ENCODE measurements at regions not wholly inside any gene's neighbourhood (a gene's known extent, or its start where the extent isn't known, plus 50 kb on each side); places are given as distances from the start of the nearest gene placed in this dataset.

DNA sequence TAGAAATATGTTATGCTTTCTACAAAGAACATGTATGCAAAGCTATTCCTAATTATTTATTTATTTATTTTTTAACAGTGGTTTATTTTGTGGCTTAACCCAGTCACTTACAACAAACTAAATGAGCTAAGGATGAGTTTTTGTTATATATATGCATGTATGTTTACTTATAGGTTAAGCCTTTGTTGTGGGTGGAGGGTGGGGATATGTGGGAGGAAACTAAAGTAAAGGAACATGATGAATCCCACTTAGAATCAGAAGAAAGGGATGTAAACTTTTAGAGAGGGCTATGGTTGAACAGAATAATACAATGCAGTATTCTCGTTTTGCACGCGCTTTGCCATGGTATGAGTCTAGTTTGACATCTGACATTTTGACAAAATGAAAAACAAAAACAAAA lies 321.0 kb upstream of the RUNX1 start:
- no peak for DNase-seq (ENCODE audit: extremely low read depth, low read depth)
- TF ChIP-seq, protein P1, sequence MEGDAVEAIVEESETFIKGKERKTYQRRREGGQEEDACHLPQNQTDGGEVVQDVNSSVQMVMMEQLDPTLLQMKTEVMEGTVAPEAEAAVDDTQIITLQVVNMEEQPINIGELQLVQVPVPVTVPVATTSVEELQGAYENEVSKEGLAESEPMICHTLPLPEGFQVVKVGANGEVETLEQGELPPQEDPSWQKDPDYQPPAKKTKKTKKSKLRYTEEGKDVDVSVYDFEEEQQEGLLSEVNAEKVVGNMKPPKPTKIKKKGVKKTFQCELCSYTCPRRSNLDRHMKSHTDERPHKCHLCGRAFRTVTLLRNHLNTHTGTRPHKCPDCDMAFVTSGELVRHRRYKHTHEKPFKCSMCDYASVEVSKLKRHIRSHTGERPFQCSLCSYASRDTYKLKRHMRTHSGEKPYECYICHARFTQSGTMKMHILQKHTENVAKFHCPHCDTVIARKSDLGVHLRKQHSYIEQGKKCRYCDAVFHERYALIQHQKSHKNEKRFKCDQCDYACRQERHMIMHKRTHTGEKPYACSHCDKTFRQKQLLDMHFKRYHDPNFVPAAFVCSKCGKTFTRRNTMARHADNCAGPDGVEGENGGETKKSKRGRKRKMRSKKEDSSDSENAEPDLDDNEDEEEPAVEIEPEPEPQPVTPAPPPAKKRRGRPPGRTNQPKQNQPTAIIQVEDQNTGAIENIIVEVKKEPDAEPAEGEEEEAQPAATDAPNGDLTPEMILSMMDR (IDR thresholded peaks at IDR 0.05; ENCODE audit: low read depth, low read length): no peak

DNA sequence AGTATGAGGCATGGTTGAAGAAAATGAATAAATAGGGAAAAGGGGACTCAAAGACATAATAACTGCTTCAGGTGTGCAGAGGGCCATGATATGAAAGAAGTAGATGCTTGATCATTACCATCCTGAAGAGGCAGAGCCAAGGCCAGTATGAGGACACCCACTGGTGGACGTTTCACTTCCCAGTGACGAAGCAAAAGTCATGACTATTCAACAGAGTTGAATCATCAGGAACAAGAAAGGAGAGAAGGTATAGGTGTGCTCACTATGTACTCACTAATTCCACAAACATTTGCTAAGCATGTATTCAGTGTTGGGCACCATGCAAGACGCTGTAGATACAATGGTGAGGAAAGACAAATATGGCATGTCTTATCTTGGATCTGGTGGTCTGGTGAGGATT lies 319.2 kb upstream of the RUNX1 start:
- TF ChIP-seq, protein P1 (IDR thresholded peaks at IDR 0.05; ENCODE audit: low read depth, low read length): no peak
- no peak for DNase-seq (ENCODE audit: extremely low read depth, low read depth)

DNA sequence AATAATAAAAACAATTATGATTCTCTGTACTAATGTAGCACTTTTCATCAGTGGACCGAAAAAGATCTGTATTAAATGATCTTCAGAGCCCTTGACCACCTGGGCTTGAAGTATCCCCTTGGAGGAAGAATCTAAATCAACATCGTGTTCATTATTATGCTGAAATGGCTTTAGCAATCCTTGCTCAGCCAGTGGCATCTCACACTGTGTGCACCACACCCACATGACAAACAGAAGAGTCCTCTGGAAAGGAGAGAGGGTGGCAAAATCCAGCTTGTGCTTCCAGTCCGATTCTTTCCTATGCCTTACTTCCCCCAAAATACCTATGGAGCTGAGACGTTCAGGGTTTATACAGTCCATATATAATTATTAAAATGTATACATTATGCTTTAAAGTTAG lies 318.5 kb upstream of the RUNX1 start:
- DNase-seq (ENCODE audit: extremely low read depth, low read depth): no peak
- TF ChIP-seq, protein P1 (IDR thresholded peaks at IDR 0.05; ENCODE audit: low read depth, low read length): no peak

DNA sequence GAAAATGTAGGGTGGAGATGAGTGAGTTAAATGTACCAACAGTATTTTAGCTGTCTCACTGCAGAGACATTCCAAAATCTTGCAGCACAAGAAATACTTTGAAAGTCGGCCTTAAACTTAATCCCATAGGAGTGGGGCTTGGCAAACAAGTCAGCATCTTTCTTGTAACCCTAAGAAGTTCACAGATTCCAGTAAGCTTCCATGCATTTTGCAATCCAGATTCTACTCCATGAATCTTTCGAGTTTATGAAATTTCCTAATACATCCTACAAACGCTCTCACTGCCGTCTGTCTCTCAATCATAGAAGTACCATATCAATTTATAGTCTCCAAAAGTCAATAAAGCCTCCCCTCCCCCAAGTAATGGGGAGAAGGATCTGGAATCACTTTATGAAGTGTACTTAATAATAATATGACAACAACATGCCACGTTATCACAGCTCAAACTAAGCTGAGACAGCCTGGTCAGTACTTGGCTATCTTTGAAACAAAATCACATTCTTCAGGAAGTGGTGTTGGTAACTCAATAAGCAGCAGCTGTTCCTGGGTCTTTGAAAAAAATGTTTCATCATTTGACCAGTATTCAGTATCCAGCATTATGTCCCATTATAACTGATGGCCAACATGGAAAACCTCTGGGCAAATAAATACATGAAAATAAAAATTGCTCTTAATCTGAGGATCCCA lies 317.4 kb upstream of the RUNX1 start:
- TF ChIP-seq, protein P1 (IDR thresholded peaks at IDR 0.05; ENCODE audit: low read depth, low read length): no peak

DNA sequence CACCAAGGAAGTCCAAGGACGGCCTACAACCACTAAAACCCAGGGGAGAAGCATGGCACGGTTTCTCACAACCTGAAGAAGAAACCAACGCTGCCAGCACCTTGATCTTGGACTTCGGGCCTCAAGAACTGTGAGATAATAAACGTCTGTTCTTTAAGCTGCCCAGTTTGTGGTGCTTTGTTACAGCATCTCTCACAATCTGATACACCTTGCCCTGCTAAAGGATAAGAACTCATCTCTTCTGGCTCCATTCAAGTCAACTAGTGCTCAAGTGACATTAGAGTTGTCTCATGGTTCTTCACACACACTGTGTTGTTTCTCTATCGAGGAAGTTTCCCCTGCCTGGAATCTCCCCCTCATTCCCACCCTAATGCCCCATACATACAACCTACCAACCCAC lies 314.4 kb upstream of the RUNX1 start:
- DNase-seq (ENCODE audit: extremely low read depth, low read depth): no peak
- TF ChIP-seq, protein P1 (IDR thresholded peaks at IDR 0.05; ENCODE audit: low read depth, low read length): no peak

More for the DNA sequence above, 317.4 kb upstream of the RUNX1 start:
- DNase-seq (ENCODE audit: extremely low read depth, low read depth): peak; percentile 83

DNA sequence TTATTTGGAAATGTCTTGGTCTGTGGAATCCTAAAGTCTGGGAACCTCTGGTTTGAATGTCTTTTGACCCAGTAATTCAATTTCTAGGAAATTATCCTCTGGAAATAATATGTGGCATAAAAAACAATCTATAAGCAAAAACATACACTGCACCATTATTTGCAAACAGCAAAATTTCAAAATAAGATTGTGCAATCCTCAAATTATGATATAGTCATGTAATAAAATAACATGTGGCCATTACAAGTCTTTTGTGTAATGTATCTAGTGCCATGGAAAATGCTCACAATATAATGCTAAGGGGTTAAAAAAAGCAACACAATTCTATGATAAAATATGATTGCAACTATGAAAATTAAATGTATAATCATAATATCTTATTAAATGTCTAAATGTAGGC lies 312.9 kb upstream of the RUNX1 start:
- no peak for DNase-seq (ENCODE audit: extremely low read depth, low read depth)
- TF ChIP-seq, protein P1 (IDR thresholded peaks at IDR 0.05; ENCODE audit: low read depth, low read length): no peak

DNA sequence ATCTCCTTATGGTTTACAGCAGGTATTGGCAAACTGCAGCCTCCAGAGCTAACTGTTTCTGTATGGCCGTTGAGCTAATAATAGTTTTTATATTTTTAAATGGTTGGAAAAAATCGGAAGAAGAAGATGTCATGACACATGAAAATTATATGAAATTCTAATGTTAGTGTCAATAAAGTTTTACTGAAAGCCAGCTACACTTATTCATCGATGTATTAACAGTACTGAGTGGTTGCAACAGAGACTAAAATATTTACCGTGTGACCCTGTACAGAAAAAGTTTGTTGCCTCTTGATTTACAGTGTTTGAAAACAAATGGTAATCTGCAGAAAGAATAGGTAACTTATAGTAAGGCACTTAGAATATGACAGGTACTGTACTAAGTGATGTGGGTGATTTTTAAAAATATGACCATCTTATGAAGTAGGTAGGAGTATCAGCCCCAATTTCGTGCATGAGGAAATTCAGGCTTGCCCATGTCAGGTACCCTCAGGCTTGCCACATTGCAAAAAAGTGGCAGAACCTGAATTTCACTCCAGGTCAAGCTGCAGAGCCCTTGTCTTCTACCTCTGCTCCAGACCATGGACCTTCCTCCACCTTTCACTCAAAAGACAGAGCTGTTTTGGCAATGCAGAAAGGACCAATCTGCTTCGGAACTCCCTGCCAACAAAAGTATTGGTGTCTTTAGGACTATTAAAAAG lies 311.9 kb upstream of the RUNX1 start:
- DNase-seq (ENCODE audit: extremely low read depth, low read depth): no peak
- TF ChIP-seq, protein P1 (IDR thresholded peaks at IDR 0.05; ENCODE audit: low read depth, low read length): no peak

All from AG09319 (cell line).